NCI-H187 treated with DMSO at 0.1 percent for 48 hours (cell line): ENCODE measurements at regions not wholly inside any gene's neighbourhood (a gene's known extent, or its start where the extent isn't known, plus 50 kb on each side); places are given as distances from the start of the nearest gene placed in this dataset.

Experiments
- DNase-seq: peaks from one replicate; lab custom pipeline; 2025; lab: John Stamatoyannopoulos, UW

DNA sequence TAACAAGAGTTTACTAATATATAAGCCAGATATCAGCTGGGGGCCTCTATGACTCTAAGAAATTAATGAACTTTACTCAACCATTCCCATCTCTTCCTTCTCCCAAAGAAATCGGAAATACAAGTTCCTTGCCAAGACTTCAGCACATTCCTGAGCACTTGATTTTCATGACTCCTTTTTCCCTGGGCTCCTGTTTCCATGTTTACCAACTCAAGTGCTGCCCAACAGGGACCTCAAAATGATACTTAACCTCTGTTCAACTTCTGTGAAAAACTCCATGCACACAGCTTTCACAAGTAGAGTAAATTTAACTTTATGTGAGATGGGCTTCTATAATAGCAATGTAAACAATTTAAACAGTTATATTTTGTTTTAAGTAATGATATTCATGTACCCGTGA is 315.8 kb upstream of the CDIN1 start:
- no peak for DNase-seq

DNA sequence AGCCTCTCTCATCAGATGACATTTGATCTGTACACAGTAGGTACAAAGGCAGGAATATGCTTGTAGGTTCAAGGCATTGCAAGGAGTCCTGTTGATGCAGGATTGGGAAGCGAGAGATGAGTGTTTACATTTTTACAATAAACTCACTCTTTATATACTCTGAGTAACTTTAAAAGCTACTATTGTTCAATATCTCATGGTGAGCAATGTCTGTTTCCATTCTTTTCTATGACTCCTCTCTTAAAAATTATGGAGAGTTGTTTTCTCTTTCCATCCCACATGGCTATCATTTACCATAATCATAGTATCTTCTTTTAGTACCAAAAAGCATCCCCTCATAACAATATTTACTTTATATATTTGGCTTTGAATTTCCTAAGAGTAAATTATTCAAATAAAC is 314.0 kb upstream of the CDIN1 start:
- DNase-seq: no peak

DNA sequence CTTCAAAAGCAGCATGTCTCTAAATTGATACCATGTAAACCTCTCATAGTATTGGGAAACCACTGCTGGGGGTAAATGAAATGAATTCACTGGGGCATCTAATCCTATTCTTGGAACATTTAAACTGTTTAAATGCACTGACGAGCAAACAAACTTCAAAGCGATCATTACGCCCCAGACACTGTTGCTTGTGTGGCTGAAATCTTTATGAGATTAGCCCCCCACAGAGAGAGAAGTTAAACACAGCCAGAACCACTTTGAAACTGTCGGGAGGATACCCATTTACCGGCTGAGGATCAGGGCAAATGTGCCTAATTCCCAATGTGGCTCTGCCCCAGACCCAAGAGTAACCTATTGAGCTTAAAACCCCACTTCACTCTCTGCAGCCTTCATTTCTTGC is 308.4 kb upstream of the CDIN1 start:
- no peak for DNase-seq

DNA sequence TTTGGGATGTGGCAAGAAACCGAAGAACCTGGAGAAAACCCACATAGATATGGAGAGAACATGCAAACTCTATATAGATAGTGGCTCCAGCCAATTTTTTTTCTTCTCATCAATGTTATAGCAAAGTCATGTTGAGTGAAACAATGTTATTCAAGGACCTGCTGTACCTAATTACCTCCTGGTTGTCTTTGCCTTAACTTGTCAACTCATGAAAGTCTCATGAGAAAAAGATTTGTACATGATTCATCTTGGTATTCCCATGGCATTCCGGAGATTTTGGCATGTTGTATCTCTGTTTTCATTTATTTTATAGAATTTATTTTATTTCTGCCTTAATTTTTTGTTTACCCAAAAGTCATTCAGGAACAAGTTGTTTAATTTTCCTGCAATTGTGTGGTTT is 303.8 kb upstream of the CDIN1 start:
- no peak for DNase-seq

DNA sequence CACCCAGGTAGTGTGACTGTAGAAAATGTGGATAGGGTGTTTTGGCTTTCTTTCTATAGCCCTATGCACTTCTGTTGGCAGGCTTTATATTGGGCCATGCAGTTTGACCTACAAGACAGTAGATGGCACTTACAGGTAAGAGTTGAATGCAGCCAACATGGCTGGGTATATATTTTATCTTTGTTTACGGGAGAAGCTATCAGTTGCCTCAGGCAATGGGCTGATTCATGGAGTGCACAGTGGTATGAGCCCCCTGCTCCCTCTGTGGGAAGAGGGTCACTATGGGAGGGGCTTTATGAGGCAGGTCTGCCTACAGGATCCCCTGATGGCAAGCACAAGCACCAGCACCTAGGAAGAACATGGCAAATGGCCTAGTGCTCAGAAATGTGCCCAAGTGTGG is 301.2 kb upstream of the CDIN1 start:
- no peak for DNase-seq

DNA sequence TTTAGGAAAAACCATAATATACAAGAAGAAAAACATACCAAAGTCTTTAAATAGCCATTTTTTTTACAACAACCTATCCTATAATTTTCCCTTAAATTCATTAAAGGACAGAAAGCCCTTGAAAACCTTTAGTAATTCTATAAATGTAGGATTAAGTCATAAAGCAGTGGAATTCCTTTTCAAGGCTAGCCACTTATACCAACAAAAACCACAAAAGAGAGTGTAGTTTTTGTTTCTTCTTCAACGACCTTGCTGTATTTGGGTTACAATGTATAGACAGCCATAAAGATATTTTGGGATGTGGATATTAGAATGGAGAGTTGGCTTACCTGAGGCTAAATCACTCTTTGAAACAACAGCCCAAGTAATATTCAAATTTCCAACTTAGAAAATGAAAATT is 296.6 kb upstream of the CDIN1 start:
- no peak for DNase-seq

DNA sequence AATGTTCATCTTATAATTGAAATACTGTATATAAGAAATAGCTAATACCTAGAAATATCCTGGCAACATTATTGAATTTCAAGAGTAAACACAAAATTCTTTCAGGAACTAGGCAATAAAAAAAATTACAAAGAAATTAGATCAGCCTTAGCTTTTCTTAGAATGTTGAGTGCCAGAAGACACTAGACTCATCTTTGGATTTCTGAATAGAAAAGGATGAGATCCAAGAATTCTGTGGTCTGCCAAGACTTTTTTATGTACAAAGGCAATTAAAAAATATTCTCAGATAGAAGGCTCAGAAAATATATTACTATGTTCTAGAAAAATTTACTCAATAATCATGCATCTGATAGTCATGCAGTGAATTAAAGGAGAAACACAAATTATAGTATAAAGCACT is 294.5 kb upstream of the CDIN1 start:
- DNase-seq: no peak

DNA sequence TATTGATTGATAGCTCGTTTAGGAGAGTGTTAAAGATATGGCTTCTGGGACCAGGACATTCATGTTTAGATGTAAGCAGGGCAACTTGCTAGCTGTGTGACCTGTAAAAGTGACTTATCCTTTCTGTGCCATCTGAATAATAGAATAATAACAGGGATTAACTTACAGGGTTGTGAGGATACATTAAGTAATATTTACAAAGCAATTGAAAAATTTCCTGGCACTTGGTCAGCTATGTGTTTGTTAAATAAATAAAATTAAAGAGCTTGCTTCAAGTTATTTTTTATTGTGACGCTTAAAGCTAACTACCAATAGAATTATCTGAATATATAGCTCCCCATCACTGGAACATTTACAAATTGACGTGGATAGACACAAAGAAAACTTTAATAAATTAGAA is 287.9 kb upstream of the CDIN1 start:
- no peak for DNase-seq

DNA sequence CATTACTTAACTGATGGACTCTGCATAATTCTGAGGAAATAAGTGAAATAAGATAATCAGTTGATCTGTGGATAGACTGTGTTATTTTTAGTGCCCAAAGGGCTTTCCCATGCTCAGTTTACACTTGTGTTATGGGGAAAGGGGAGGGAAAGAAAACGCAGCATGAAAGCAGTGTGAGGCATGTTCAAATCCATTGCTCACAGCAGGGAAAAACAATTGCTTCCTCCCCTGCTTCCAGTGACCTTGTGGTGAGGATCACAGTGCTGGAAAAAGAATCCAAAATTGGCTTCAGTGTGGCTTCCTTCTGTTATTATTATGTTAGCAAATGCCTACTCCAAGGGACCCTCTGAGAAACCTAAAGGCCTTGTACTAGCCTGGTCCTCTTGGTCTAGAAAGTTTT is 285.1 kb upstream of the CDIN1 start:
- DNase-seq: no peak

DNA sequence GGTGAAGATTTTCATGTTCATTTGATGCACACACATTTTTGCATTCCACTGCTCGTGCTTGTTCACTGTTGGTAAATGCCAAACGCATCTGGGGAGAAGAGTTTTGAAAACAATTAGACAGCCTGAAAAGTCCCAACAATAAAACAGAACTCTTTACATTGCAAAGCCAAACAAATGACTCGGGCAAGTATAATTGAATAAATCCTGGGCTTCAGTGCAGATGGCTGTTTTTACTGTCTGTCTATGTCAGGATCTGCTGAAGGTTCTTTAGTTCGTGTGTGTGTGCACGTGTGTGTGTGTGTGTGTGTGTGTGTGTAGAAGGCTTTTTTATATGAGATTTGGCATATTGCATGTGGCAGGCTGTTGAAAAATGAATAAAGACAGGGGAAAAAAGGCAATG is 277.5 kb upstream of the CDIN1 start:
- DNase-seq: no peak

DNA sequence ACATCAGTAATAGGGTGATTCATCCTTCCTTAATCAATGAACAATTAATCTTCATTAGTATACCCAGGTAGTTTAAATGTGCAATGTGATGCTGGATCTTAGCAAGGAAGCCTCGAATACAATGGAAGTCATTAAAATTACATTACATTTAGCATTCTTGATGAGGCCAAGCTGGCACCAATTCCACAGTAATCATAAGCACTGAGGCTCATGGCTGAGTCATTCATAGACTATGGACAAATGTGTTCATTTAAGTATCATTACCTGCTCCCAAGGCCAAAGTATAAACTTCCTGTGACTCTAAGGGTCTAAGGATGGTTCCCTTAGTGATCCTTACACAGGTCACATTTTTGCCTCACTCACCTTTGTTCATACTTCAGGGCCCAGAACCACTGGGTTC is 266.4 kb upstream of the CDIN1 start:
- no peak for DNase-seq

DNA sequence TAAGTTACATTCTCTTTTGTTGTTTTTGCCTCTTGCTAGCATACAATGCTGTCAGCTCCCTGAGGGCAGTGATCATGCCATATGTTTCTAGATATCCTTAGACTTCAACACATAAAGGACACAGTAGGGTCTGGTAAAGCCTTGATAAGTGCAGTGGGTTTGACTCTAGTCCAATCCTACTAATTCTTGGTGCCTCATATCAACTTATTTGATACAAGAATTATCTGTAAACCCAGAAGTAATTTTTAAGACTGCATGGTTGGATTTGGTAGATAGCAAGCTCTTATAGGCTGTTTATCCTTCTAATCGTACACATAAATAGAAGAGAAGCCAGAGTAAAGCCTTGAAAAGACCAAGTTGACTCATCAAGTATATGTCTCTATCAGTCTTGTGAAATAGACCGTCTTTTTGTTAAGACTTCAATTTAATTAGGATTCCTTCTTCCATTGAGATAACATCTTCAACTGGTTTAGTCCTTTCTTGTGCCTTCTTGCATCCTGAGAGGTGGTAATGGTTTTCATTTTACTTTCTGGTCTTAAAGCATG is 265.6 kb upstream of the CDIN1 start:
- no peak for DNase-seq

DNA sequence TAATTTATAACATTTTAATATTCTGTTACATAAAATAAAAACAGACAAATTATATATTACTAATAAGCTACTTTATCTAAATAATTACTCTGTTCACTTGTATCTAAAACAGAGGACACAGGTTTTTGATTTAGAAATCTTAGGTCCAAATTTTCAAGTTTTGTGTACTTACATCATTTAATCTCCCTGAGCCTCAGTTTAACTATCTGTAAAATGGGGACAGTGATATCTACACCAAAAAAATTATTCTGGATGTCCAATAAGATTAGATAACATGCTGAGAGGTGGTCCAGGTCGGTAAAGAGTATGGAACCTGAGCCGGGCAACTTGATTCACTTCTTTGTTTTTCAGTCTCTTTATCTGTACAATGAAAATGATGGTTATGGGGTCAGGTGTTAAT is 263.8 kb upstream of the CDIN1 start:
- no peak for DNase-seq

DNA sequence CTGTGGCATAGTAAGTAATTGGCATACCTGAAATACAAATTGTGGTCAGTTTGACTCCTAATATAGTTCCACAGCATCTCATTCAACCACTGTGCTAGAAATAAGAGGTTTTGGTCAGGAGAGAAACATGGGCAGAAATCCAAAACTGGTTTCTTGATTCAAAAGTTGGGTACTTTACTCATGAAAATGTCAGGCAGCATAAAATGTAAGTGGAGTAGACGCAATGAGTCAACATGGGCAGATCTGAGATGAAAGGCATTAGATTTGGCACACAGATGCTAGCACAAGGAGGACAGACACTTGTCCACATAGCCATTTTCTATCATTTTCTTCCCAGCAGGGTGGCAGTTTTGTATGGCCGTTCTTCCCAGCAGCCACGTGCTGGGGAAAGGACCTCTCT is 255.8 kb upstream of the CDIN1 start:
- DNase-seq: no peak

DNA sequence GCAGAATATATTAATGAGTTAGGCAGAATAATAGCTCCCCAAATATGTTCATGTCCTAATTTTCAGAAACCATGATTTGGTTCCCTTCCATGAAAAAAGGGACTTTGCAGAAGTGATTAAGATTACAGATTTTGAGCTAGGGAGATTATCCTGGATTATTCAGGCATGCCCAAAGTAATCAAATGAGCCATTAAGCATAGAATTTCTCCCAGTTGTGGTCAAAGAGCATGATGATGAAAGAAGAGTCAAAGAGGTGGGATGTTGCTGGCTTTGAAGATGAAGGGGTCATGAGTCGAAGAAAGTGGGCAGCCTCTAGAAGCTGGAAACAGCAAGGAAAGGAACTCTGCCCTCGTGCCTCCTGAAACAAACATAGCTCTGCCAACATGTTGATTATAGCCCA is 254.2 kb upstream of the CDIN1 start:
- DNase-seq: no peak

DNA sequence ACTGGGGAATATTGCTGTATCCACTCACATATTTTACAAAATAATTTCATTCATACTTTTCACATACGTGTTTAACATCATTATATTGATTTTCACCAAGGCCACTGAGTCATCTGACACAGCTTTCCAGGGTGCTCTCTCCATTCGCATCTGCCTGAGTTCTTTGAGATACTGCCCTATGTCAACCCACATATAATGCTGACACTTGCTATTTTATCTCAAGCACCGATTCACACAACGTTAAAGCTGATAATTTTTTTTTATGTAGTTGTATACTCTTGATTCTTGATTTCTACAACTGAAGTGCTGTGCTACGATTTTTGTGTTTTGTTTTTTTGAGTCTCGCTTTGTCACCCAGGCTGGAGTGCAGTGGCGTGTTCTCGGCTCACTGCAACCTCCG is 249.8 kb upstream of the CDIN1 start:
- no peak for DNase-seq

DNA sequence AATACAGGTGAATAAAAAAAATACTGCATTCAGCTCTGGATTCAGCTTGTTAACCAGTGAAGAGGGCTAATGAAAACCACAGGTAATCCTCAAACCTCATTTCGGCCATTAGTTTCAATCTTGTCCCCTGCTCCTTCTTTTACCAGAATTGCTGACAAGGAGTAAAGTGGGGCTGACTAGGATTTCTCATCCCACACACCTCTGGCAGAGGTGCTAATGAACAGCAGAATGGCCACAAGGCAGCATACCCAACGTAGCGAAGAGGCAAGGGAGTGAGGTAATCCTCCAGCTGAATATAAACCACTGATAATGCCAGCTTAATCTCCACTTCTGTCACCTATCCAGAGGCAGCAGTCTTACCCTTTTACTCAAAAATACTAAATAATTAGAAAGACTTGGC is 248.8 kb upstream of the CDIN1 start:
- no peak for DNase-seq

DNA sequence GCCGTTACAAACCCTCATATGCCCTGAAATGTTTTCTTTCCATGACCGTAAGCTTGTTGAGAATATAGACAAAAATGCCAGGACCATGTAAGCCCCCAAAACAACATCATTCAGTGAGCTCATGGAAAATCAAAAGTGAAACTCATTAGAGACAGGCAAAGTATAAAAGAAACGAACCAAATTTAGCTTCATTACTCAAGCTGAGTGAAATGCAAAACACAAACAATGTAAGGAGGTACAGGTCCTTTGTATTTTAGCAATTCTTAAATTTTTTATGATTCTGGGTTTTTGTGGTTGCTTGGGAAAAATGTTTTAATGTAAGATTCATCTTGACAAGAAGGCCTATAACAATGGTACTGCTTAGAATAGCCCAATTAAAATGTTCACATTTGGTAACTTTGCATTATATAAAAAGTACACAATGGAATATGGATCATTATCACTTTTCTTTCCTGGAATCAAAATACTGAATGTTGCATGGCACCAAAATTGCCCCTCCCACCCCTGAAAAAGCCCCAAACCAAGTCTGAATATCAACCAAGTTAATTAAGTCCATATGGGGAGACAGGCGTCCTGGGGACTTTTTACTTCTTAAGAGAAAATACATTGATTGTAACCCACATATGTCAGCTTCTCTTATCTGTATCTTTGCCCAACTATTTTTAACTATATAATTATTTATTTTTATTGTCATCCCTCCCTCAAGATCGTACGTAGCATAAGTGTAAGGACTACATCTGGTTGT is 247.7 kb upstream of the CDIN1 start:
- DNase-seq: no peak

DNA sequence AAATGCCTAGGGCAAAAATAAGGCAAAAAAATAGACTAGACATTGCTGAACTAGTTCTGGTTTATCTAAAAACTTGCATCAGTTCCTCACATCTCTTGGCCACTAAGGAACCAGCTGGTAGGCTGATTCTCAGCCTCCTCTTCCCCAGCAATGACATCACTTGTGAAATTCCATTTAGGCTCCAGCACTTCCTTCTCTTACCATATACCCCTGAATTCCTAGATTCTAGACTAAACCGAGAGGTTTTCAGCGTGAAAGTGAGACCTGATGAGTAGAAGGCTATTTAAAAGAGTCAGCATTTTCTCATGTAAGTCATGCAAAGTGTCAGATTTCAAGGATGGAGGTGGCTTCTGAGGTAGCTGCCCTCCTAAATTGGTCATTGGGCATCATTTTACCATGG is 247.1 kb upstream of the CDIN1 start:
- DNase-seq: no peak

DNA sequence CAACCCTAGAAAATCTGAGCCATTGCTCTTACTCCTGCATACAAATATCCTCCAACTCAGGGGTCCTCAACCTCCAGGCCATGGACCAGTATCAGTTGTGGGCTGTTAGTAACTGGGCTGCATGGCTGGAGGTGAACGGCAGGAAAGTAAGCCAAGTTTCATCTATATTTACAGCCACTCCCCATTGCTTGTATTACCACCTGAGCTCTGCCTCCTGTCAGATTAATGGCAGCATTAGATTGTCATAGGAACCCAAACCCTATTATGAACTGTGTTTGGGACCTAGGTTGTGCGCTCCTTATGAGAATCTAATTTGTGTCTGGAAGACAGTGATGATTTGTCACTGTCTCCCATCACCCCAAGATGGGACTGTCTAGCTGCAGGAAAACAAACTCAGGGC is 246.5 kb upstream of the CDIN1 start:
- no peak for DNase-seq

DNA sequence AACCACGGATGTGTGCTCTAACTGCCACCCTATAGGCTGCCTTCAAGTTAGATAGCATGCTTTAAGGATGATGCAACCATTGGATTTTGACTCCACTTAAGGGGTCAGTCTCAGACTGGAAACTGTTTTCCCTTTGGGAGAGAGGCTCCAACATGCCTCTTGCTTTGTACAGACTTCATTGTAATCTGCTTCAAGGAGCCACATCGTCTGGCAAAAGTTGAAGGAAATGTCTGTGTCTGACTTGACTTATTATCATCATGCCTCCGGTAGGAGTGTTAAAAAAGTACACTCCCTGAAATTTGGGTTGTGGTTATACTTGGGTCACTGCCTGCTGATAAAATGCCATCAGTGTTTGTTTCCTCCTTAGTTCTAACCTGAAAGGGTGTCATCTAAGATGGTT is 245.4 kb upstream of the CDIN1 start:
- no peak for DNase-seq

DNA sequence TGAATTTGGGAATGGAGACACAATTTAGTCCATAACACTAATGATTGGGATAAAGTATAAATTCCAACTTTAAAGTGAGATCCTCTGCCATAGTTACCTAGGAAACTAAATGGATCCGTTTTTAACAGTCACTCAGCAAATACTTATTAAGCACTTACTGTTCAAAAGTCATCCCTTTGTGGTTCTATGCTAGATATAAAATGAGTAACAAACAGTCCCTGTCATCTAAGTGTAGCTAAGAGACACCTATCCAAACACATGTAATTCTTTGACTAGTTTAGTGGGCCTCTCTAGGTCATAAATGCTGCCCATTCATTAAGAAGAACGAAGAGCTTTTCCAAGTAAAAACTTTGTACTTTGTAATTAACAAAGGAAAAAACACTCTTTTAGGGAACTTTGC is 244.2 kb upstream of the CDIN1 start:
- DNase-seq: no peak

DNA sequence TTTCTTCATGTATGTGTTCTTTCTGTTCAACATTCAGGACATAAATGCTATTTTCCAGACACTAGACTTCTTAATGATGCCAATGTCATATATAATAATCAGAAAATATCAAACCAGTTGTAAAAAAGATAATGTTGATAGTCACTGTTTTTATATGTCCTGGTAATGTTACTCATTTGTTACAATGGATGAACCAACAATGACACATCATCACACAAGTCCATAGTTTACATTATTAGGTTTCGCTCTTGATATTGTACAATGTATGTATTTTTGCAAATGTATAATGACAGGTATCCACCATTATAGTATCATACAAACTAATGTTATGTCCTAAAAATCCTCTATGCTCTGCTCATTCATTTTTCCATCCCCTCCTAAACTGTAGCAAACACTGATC is 243.8 kb upstream of the CDIN1 start:
- no peak for DNase-seq

DNA sequence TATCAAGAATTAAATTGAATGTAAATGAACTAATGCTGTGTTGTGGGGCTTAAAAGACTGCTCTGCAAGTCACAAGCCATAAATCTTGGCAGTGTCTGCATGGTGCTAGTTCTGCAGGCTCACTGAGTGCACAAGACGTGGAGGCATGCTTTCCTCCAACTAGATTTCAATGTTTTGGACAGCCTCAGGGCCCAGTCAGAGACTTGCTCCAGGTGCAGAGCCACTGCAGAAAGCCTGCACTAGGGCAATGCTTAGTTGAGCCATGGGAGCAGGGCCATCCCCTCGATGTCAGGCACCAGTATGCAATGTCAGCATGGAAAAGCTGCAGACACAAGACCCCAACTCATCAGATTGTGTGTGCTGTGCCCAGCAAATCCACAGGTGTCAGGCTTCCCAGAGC is 234.5 kb upstream of the CDIN1 start:
- DNase-seq: no peak
